Caco-2 (cell line): ENCODE measurements at regions not wholly inside any gene's neighbourhood (a gene's known extent, or its start where the extent isn't known, plus 50 kb on each side); places are given as distances from the start of the nearest gene placed in this dataset.
"Not testable (repeated sequence)": the region's sequence is repeated elsewhere in the genome, so short reads cannot be mapped to it uniquely, and the experiment has no call there.

ENCODE experiments used
- BruUV-seq: library from RNA; stranded (reverse); fragments of 400-500 nt; replicated peaks from 2 replicates; lab custom pipeline; 2021; lab: Mats Ljungman, UMichigan
- CTCF ChIA-PET: fragments of 300-600 bp; sonication (Branson Sonifier 250); formaldehyde crosslinking; loops from one replicate; lab custom pipeline; 2022; ENCODE audit warnings: antibody characterized with exemption; lab: Charles Lee
- POLR2A ChIA-PET: fragments of 300-600 bp; sonication (Branson Sonifier 250); formaldehyde crosslinking; loops from one replicate; lab custom pipeline; 2022; ENCODE audit warnings: antibody characterized with exemption; lab: Charles Lee
- DNase-seq, 2 experiments: peaks; one replicate each; pipeline versions ENCODE4 v3.0.0 to v3.0.0-alpha.2; 2020 to 2022
- H3K27me3 ChIP-seq: replicated peaks from 2 replicates; pipeline ENCODE4 v1.6.0; 2011; ENCODE audit warnings: low read length; ENCODE audit not compliant: control insufficient read depth, insufficient read depth
- H3K36me3 ChIP-seq: 2 replicates; pipeline ENCODE4 v1.5.1; 2011; ENCODE audit warnings: low read length; ENCODE audit not compliant: control insufficient read depth, insufficient read depth
- H3K4me1 ChIP-seq: fragments of 250-450 bp; sonication (Bioruptor Pico); 2 replicates; pipeline ENCODE4 v1.5.1; 2020; ENCODE audit warnings: mild to moderate bottlenecking
- H3K4me3 ChIP-seq: 2 replicates; pipeline ENCODE4 v1.5.1; 2011; ENCODE audit warnings: low read depth, mild to moderate bottlenecking, control low read depth, low read length
- H3K9me3 ChIP-seq: fragments of 250-450 bp; sonication (Bioruptor Pico); 2 replicates; pipeline ENCODE4 v1.5.1; 2020; ENCODE audit warnings: mild to moderate bottlenecking, moderate library complexity
- H3K27ac Mint-ChIP-seq: one replicate; pipeline ENCODE4 v1.8.0; 2022; ENCODE audit warnings: mixed read lengths; ENCODE audit not compliant: unreplicated experiment
- H3K27me3 Mint-ChIP-seq: one replicate; pipeline ENCODE4 v1.8.0; 2022; ENCODE audit warnings: mixed read lengths; ENCODE audit not compliant: insufficient read depth, unreplicated experiment
- H3K36me3 Mint-ChIP-seq: one replicate; pipeline ENCODE4 v1.8.0; 2022; ENCODE audit warnings: mild to moderate bottlenecking, mixed read lengths; ENCODE audit not compliant: insufficient read depth, unreplicated experiment
- H3K4me1 Mint-ChIP-seq: one replicate; pipeline ENCODE4 v1.8.0; 2022; ENCODE audit warnings: low read depth, mixed read lengths; ENCODE audit not compliant: unreplicated experiment
- H3K4me3 Mint-ChIP-seq: one replicate; pipeline ENCODE4 v1.8.0; 2022; ENCODE audit warnings: mild to moderate bottlenecking, moderate library complexity, mixed read lengths; ENCODE audit not compliant: unreplicated experiment
- H3K9me3 Mint-ChIP-seq: one replicate; pipeline ENCODE4 v1.8.0; 2022; ENCODE audit warnings: mixed read lengths; ENCODE audit not compliant: unreplicated experiment
- CTCF ChIP-seq, 2 experiments: fragments of 200-600 bp in 1 of 2; IDR thresholded peaks; 1 replicate in 1 of 2; 2 replicates in 1 of 2; pipeline versions ENCODE4 v1.5.1 to v1.8.0; 2011 to 2022; ENCODE audit warnings: antibody characterized with exemption in 1 of 2, control low read depth in 1 of 2, inconsistent platforms in 1 of 2, low read depth in 1 of 2, low read length in 1 of 2, mild to moderate bottlenecking in 1 of 2, moderate library complexity in 1 of 2; ENCODE audit not compliant: insufficient read depth in 1 of 2, severe bottlenecking in 1 of 2, unreplicated experiment in 1 of 2
- intact Hi-C: fragments of 100-400 bp; cut with micrococcal nuclease; formaldehyde crosslinking; loops from one replicate; pipeline ENCODE4 v1.10.0; 2022; ENCODE audit not compliant: unreplicated experiment

DNA sequence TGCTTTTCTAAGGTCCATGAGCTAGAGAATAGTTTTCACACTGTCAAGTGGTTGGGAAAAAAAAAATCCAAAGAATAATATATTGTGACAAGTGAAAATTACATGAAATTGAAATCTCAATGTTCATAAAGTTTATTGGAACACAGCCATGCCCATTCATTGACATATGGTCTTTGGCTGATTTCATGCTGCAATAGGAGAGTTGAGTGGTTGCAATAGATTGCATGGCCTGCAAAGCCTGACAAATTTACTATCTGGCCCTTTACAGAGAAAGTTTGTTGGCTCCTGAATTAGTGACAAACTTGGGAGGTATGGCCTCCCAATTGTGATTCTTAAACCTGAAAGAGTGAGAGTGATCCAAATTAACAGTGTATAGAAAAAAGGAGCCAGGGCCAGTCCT, 115.5 kb upstream of the FAM9C start:
- no peaks in the 10 kb centered on the region for H3K36me3 ChIP-seq
- no peak overlapping the region for H3K4me3 ChIP-seq
- Mint-ChIP-seq H3K4me3 (no peak overlapping the region), H3K4me1 (peaks cover 14% of the 10 kb centered on the region), H3K36me3 (no peaks in the 10 kb centered on the region), H3K27me3 (no peaks in the 10 kb centered on the region), H3K9me3 (no peaks in the 10 kb centered on the region), H3K27ac (no peak overlapping the region)
- no TSS peak for BruUV-seq
- POLR2A ChIA-PET, result no interaction called here
- CTCF ChIA-PET, result no interaction called here
- no peak for DNase-seq
- H3K9me3 ChIP-seq, result no peaks in the 10 kb centered on the region
- intact Hi-C loops, result no loop called here
- 0 out of 2 replicates have a peak, but pooled peaks cover 8% of the 10 kb centered on the region for H3K4me1 ChIP-seq
- TF ChIP-seq CTCF (IDR thresholded peaks at IDR 0.05; ENCODE audit: insufficient read depth in 1 of 2, low read depth in 1 of 2, low read length in 1 of 2, severe bottlenecking in 1 of 2, unreplicated experiment in 1 of 2), result no peak
- no peaks in the 10 kb centered on the region for H3K27me3 ChIP-seq

DNA sequence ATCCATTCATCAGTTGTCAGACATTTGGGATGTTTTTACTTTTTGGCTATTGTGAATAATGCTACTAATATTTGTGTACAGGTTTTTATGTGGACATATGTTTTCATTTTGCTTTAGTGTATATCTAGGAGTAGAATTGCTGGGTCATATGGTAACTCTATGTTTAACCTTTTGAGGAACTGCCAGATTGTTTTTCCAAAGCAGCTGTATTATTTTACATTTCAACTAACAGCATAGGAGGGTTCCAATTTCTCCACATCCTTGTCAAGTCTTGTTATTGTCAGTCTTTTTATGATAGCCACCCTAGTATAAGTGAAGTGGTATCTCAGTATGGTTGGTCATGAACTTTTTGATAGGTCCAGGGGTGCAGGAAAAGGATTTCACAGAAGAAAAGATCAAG, 114.5 kb upstream of the FAM9C start:
- H3K27ac Mint-ChIP-seq, result no peak overlapping the region
- intact Hi-C loops, result no loop called here
- Histone ChIP-seq H3K4me1 (0 out of 2 replicates have a peak, but pooled peaks cover under 1% of the 10 kb centered on the region), H3K9me3 (no peaks in the 10 kb centered on the region), H3K36me3 (no peaks in the 10 kb centered on the region), H3K4me3 (no peak overlapping the region), H3K27me3 (no peaks in the 10 kb centered on the region)
- CTCF ChIA-PET, result no interaction called here
- BruUV-seq, result no TSS peak
- POLR2A ChIA-PET, result no interaction called here
- H3K4me1 Mint-ChIP-seq, result peaks cover 8% of the 10 kb centered on the region
- H3K9me3 Mint-ChIP-seq, result no peaks in the 10 kb centered on the region
- TF ChIP-seq CTCF (IDR thresholded peaks at IDR 0.05; ENCODE audit: insufficient read depth in 1 of 2, low read depth in 1 of 2, low read length in 1 of 2, severe bottlenecking in 1 of 2, unreplicated experiment in 1 of 2), result no peak
- no peak overlapping the region for H3K4me3 Mint-ChIP-seq
- no peaks in the 10 kb centered on the region for H3K27me3 Mint-ChIP-seq
- no peak for DNase-seq
- no peaks in the 10 kb centered on the region for H3K36me3 Mint-ChIP-seq

GRCh38 chrX:13155550-13155949, 111.1 kb upstream of the FAM9C start:
- H3K4me1 ChIP-seq, intact Hi-C loops, H3K4me3 Mint-ChIP-seq, H3K9me3 Mint-ChIP-seq, DNase-seq, POLR2A ChIA-PET, H3K27me3 ChIP-seq, H3K9me3 ChIP-seq, BruUV-seq, H3K4me1 Mint-ChIP-seq, H3K4me3 ChIP-seq, H3K27me3 Mint-ChIP-seq, H3K36me3 Mint-ChIP-seq, CTCF ChIA-PET, H3K36me3 ChIP-seq, H3K27ac Mint-ChIP-seq: not testable (repeated sequence)

DNA sequence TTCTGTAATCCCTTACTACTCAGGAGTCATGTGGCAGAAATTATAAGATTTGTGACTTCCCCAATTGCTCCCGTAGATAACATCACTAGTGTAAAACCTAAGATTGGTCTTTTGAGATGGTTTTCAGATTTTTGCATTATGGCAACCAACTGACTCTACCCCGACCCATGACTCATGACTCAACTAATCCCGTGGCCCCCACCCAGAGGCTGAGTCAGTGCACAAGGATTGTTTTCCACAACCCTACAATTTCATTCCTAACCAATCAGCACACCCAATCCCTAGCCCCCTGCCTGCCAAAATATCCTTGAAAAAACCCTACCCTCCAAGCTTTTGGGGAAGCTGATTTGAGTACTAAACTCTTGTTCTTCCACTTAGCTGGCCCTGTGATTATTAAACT, 109.4 kb upstream of the FAM9C start:
- H3K27me3 ChIP-seq, result no peaks in the 10 kb centered on the region
- BruUV-seq, result no TSS peak
- H3K9me3 ChIP-seq, result no peaks in the 10 kb centered on the region
- intact Hi-C loops, result no loop called here
- Mint-ChIP-seq H3K27ac (no peak overlapping the region), H3K9me3 (no peaks in the 10 kb centered on the region), H3K4me3 (no peak overlapping the region), H3K27me3 (no peaks in the 10 kb centered on the region), H3K4me1 (no peaks in the 10 kb centered on the region), H3K36me3 (no peaks in the 10 kb centered on the region)
- TF ChIP-seq CTCF (IDR thresholded peaks at IDR 0.05; ENCODE audit: insufficient read depth in 1 of 2, low read depth in 1 of 2, low read length in 1 of 2, severe bottlenecking in 1 of 2, unreplicated experiment in 1 of 2), result no peak
- H3K4me3 ChIP-seq, result no peak overlapping the region
- H3K4me1 ChIP-seq, result no peaks in the 10 kb centered on the region
- no peak for DNase-seq
- POLR2A ChIA-PET, result no interaction called here
- no peaks in the 10 kb centered on the region for H3K36me3 ChIP-seq
- CTCF ChIA-PET, result no interaction called here
